ENCODE measurements at regions not wholly inside any gene's neighbourhood (a gene's known extent, or its start where the extent isn't known, plus 50 kb on each side); places are given as distances from the start of the nearest gene placed in this dataset.

DNA sequence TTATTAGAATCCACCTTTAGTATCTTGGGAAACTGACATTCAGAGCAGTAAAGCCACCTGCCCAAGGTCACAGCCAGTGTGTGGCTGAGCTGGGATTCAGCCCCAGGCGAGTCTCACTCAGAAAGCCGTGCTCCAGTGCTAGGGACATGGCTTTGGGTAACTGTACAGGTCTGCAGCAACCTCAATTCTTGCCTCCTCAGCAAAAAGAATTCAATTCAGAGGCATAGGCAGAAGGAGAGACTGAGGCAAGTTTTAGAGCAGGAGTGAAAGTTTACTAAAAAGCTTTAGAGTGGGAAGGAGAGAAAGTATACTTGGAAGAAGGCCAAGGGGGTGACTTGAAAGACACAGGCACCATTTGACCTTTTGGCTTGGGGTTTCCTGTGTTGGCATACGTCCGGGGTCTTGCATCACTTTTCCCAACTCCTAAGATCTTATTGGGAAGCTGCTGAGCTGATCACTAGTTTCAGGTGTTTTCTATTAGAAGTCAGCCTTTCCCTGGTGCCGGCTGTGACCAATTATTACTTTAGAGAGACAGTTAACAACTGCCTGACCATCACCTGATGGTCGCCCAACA lies 529.3 kb downstream of the MATN1 start:
- TF ChIP-seq POLR2AphosphoS5 (IDR thresholded peaks at IDR 0.05) (no peak), POLR2A (IDR thresholded peaks at IDR 0.05; ENCODE audit: low read depth) (no peak), EP300 (IDR thresholded peaks at IDR 0.05) (no peak)
- TF ChIP-seq, protein P1, sequence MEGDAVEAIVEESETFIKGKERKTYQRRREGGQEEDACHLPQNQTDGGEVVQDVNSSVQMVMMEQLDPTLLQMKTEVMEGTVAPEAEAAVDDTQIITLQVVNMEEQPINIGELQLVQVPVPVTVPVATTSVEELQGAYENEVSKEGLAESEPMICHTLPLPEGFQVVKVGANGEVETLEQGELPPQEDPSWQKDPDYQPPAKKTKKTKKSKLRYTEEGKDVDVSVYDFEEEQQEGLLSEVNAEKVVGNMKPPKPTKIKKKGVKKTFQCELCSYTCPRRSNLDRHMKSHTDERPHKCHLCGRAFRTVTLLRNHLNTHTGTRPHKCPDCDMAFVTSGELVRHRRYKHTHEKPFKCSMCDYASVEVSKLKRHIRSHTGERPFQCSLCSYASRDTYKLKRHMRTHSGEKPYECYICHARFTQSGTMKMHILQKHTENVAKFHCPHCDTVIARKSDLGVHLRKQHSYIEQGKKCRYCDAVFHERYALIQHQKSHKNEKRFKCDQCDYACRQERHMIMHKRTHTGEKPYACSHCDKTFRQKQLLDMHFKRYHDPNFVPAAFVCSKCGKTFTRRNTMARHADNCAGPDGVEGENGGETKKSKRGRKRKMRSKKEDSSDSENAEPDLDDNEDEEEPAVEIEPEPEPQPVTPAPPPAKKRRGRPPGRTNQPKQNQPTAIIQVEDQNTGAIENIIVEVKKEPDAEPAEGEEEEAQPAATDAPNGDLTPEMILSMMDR (IDR thresholded peaks at IDR 0.05), result no peak

Data from esophagus muscularis mucosa (tissue), 4 donors.